H9 (cell line): ENCODE measurements at regions not wholly inside any gene's neighbourhood (a gene's known extent, or its start where the extent isn't known, plus 50 kb on each side); places are given as distances from the start of the nearest gene placed in this dataset.

Experiments used
- DNase-seq: peaks from one replicate; pipeline ENCODE4 v3.0.0-alpha.2; 2017
- H2AFZ ChIP-seq: one replicate; pipeline ENCODE4 v1.6.1; 2013; ENCODE audit warnings: mild to moderate bottlenecking, low read length, control low read depth, moderate library complexity
- H2AK5ac ChIP-seq: 2 replicates; pipeline ENCODE4 v1.6.1; 2013; ENCODE audit warnings: low read length, control low read depth, mixed read lengths; ENCODE audit not compliant: insufficient read length
- H2BK120ac ChIP-seq: one replicate; pipeline ENCODE4 v1.6.1; 2013; ENCODE audit warnings: low read depth, mild to moderate bottlenecking, low read length, control low read depth, inconsistent platforms; ENCODE audit not compliant: poor library complexity, severe bottlenecking
- H2BK12ac ChIP-seq: 2 replicates; pipeline ENCODE4 v1.6.1; 2013; ENCODE audit warnings: low read length, control low read depth, mixed read lengths, low read depth; ENCODE audit not compliant: insufficient read length
- H2BK15ac ChIP-seq: 2 replicates; pipeline ENCODE4 v1.6.1; 2013; ENCODE audit warnings: low read depth, low read length, control low read depth
- H2BK20ac ChIP-seq: one replicate; pipeline ENCODE4 v1.6.1; 2013; ENCODE audit warnings: low read depth, mild to moderate bottlenecking, low read length, control low read depth, inconsistent platforms; ENCODE audit not compliant: poor library complexity, severe bottlenecking
- H2BK5ac ChIP-seq: 2 replicates; pipeline ENCODE4 v1.6.1; 2013; ENCODE audit warnings: low read length, control low read depth, mixed read lengths; ENCODE audit not compliant: insufficient read length
- H3K14ac ChIP-seq: 2 replicates; pipeline ENCODE4 v1.6.1; 2013; ENCODE audit warnings: low read length, control low read depth; ENCODE audit not compliant: insufficient read depth
- H3K18ac ChIP-seq: 2 replicates; pipeline ENCODE4 v1.6.1; 2013; ENCODE audit warnings: low read depth, mild to moderate bottlenecking, mixed read lengths, low read length, control low read depth; ENCODE audit not compliant: insufficient read length
- H3K23ac ChIP-seq: 2 replicates; pipeline ENCODE4 v1.6.1; 2013; ENCODE audit warnings: low read length, control low read depth, mixed read lengths, low read depth; ENCODE audit not compliant: insufficient read length
- H3K23me2 ChIP-seq: 2 replicates; pipeline ENCODE4 v1.6.1; 2013; ENCODE audit warnings: low read depth, mild to moderate bottlenecking, mixed read lengths, low read length, control low read depth; ENCODE audit not compliant: insufficient read length, poor library complexity, severe bottlenecking
- H3K27ac ChIP-seq: 2 replicates; pipeline ENCODE4 v1.5.1; 2013; ENCODE audit warnings: low read length, control low read depth, mixed read lengths, low read depth; ENCODE audit not compliant: insufficient read length
- H3K27me3 ChIP-seq: 2 replicates; pipeline ENCODE4 v1.6.1; 2013; ENCODE audit warnings: low read length, control low read depth, inconsistent platforms; ENCODE audit not compliant: insufficient read depth
- H3K4ac ChIP-seq: 2 replicates; pipeline ENCODE4 v1.6.1; 2013; ENCODE audit warnings: low read depth, mild to moderate bottlenecking, control low read depth, inconsistent platforms, low read length, moderate library complexity
- H3K4me1 ChIP-seq: 2 replicates; pipeline ENCODE4 v1.6.1; 2013; ENCODE audit warnings: low read length, control low read depth, inconsistent platforms; ENCODE audit not compliant: insufficient read depth
- H3K4me2 ChIP-seq: 2 replicates; pipeline ENCODE4 v1.6.1; 2013; ENCODE audit warnings: low read length, control low read depth, mixed read lengths; ENCODE audit not compliant: insufficient read length, insufficient read depth
- H3K56ac ChIP-seq: 2 replicates; pipeline ENCODE4 v1.6.1; 2013; ENCODE audit warnings: low read depth, mild to moderate bottlenecking, mixed read lengths, low read length, control low read depth; ENCODE audit not compliant: insufficient read length
- H3K79me1 ChIP-seq: 2 replicates; pipeline ENCODE4 v1.6.1; 2013; ENCODE audit warnings: low read depth, mild to moderate bottlenecking, moderate library complexity, low read length, control low read depth, inconsistent platforms; ENCODE audit not compliant: insufficient read depth, poor library complexity, severe bottlenecking
- H3K79me2 ChIP-seq: 2 replicates; pipeline ENCODE4 v1.6.1; 2013; ENCODE audit warnings: low read length, control low read depth, inconsistent platforms; ENCODE audit not compliant: insufficient read depth
- H3K9ac ChIP-seq: 2 replicates; pipeline ENCODE4 v1.6.1; 2013; ENCODE audit warnings: low read length, control low read depth, mixed read lengths; ENCODE audit not compliant: insufficient read length; ENCODE audit errors: extremely low read depth
- H3K9me3 ChIP-seq: one replicate; pipeline ENCODE4 v1.6.1; 2013; ENCODE audit warnings: low read depth, low read length, inconsistent platforms; ENCODE audit not compliant: control insufficient read depth
- H3T11ph ChIP-seq: one replicate; pipeline ENCODE4 v1.6.1; 2013; ENCODE audit warnings: mild to moderate bottlenecking, low read length, control low read depth, inconsistent platforms
- H4K20me1 ChIP-seq: one replicate; pipeline ENCODE4 v1.6.1; 2013; ENCODE audit not compliant: control insufficient read depth, insufficient read length, insufficient read depth
- H4K5ac ChIP-seq: 2 replicates; pipeline ENCODE4 v1.6.1; 2013; ENCODE audit warnings: low read depth, mild to moderate bottlenecking, mixed read lengths, low read length, control low read depth; ENCODE audit not compliant: insufficient read length
- H4K8ac ChIP-seq: replicated peaks from 2 replicates; pipeline ENCODE4 v1.6.1; 2013; ENCODE audit warnings: low read length, control low read depth, mixed read lengths, low read depth; ENCODE audit not compliant: insufficient read length
- H4K91ac ChIP-seq: 2 replicates; pipeline ENCODE4 v1.6.1; 2013; ENCODE audit warnings: low read depth, mild to moderate bottlenecking, moderate library complexity, mixed read lengths, low read length, control low read depth; ENCODE audit not compliant: insufficient read length
- H3K27ac Mint-ChIP-seq, 3 experiments: 2 replicates in 2 of 3; 3 replicates in 1 of 3; pipeline ENCODE4 v1.8.0; 2020 to 2021; ENCODE audit warnings: mixed read lengths in 3 of 3, mild to moderate bottlenecking in 1 of 3, moderate library complexity in 1 of 3
- H3K27me3 Mint-ChIP-seq: 2 replicates; pipeline ENCODE4 v1.8.0; 2021; ENCODE audit warnings: low read depth, mild to moderate bottlenecking, moderate library complexity, mixed read lengths
- H3K36me3 Mint-ChIP-seq, 3 experiments: 2 replicates in 2 of 3; 3 replicates in 1 of 3; pipeline ENCODE4 v1.8.0; 2020 to 2021; ENCODE audit warnings: low read depth in 3 of 3, mixed read lengths in 3 of 3; ENCODE audit not compliant: insufficient read depth in 1 of 3
- H3K4me1 Mint-ChIP-seq, 2 experiments: 2 replicates each; pipeline ENCODE4 v1.8.0; 2020; ENCODE audit warnings: mixed read lengths in 2 of 2
- H3K4me3 Mint-ChIP-seq, 2 experiments: 2 replicates in 1 of 2; 3 replicates in 1 of 2; pipeline ENCODE4 v1.8.0; 2020 to 2021; ENCODE audit warnings: mild to moderate bottlenecking in 2 of 2, mixed read lengths in 2 of 2, moderate library complexity in 1 of 2
- H3K9me3 Mint-ChIP-seq, 2 experiments: 2 replicates in 1 of 2; 3 replicates in 1 of 2; pipeline ENCODE4 v1.8.0; 2020; ENCODE audit warnings: mild to moderate bottlenecking in 2 of 2, mixed read lengths in 2 of 2, moderate library complexity in 1 of 2
- CTCF ChIP-seq: fragments of 200-600 bp; sonication (generic); conservative IDR thresholded peaks from 3 replicates; pipeline ENCODE4 v1.8.0; 2021; ENCODE audit warnings: antibody characterized with exemption, mild to moderate bottlenecking
- WGBS: extraction: QIAGEN DNeasy Blood & Tissue Kit; methylation state at CpG from one replicate; pipeline ENCODE4 v1.1.7; 2013; ENCODE audit warnings: missing lambda C conversion rate, low lambda C conversion rate, mixed read lengths; ENCODE audit not compliant: insufficient read length; ENCODE audit errors: extremely low coverage; 5-methylcytosine and 5-hydroxymethylcytosine counted together

GRCh38 chr4:125590158-125590557 lies 275.4 kb downstream of the FAT4 start:
- Histone ChIP-seq H3K56ac (no peak overlapping the region), H3K79me2 (no peaks in the 10 kb centered on the region), H2BK15ac (no peak overlapping the region), H4K91ac (no peak overlapping the region), H3K14ac (no peak overlapping the region), H3K23me2 (no peaks in the 10 kb centered on the region), H3K4me1 (no peaks in the 10 kb centered on the region), H2AFZ (no peak overlapping the region), H3K9me3 (no peaks in the 10 kb centered on the region), H3K27me3 (no peaks in the 10 kb centered on the region; the same call in 1 of the 2 replicates), H3K4me2 (no peak overlapping the region), H3T11ph (no peak overlapping the region), H3K23ac (no peak overlapping the region), H3K4ac (no peak overlapping the region), H2BK20ac (no peak overlapping the region), H4K8ac (no peak overlapping the region), H2BK5ac (no peak overlapping the region), H2BK12ac (no peak overlapping the region), H3K27ac (no peak overlapping the region), H3K9ac (no peak overlapping the region), H3K18ac (no peak overlapping the region), H4K20me1 (no peaks in the 10 kb centered on the region), H3K79me1 (no peaks in the 10 kb centered on the region), H4K5ac (no peak overlapping the region), H2BK120ac (no peak overlapping the region), H2AK5ac (no peak overlapping the region)
- no CpG with 5 or more reads among the region's 1 CpG for WGBS
- no peak overlapping the region for H3K27ac Mint-ChIP-seq
- no peaks in the 10 kb centered on the region for H3K27me3 Mint-ChIP-seq
- no peak overlapping the region for H3K4me3 Mint-ChIP-seq
- peaks cover 5 to 13% of the 10 kb centered on the region in 2 experiments; a peak in 3 of 4 replicates for H3K4me1 Mint-ChIP-seq
- no peak for TF ChIP-seq CTCF
- DNase-seq = no peak
- peaks cover 5 to 9% (median 7%) of the 10 kb centered on the region in 3 experiments; a peak in 6 of 7 replicates for H3K36me3 Mint-ChIP-seq
- peaks cover 0 to 7% of the 10 kb centered on the region in 2 experiments; a peak in 4 of 5 replicates for H3K9me3 Mint-ChIP-seq
